HG02973 (cell line): ENCODE measurements at regions not wholly inside any gene's neighbourhood (a gene's known extent, or its start where the extent isn't known, plus 50 kb on each side); places are given as distances from the start of the nearest gene placed in this dataset.
"Not testable (repeated sequence)": the region's sequence is repeated elsewhere in the genome, so short reads cannot be mapped to it uniquely, and the experiment has no call there.

Experiments
- ATAC-seq: cut with Tn5 transposase; IDR thresholded peaks from one replicate; pipeline ENCODE4 v1.9.1; 2021; ENCODE audit warnings: moderate library complexity; ENCODE audit not compliant: unreplicated experiment

DNA sequence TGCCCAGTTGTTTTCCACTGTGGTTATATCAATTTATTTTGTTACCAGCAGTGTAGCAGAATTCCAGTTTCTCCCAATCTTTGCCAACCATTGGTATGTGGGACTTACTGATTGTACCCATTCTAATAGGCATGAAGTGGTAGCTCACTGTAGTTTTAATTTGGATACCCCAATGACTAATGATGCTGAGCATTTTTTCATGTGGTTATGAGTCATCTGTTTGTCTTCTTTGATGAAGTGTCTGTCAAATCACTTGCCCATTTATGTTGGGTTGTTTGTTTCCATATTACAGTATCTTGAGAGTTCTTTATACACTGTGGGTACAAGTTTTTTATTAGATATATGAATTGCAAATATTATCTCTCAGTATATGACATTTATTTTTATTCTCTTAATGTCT lies 644.3 kb downstream of the NR2F2 start:
- no peak for ATAC-seq

DNA sequence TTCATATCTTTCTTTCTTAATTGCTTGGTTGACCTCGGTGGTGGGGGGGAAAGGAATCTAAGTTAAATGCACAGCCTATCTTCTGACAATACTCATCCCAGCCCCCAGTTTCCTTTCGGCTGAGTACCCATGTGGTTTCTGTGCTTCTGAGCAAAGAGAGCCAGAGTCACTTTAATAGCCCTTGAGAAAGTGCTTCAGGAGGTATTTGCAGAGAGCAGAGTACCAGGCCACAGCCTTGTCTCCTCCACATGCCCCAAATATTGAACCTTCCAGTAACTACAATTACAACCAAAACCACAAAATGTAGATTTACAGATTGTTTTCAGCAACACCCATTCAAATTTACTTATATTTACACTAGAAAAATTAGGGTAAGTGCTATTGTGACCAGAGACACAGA lies 647.4 kb downstream of the NR2F2 start:
- ATAC-seq, result no peak

DNA sequence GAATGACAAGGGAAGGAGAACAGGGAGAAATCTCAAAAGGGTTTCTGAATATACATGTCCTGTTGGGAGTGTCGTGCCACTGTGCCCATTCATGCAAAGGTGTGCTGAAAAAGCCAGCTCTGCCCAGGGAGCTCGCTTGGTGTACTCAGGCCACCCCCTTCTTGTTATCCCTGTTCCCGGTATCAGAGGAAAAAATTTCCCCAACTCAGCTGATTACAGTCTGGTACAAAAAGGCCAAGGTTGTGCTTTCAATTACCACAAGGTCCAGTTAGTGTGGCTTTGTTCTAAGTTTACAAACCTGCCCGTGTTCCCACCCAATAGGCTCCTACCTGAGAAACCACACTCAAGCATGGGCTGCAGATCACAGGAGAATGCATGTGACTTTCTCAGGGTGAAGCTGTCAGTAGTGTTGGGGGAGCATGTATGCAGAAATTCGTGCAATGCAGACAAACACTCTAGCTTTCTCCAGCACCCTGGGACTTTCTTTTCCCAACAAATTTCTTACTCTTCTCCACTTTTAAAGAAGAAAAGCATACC lies 648.5 kb downstream of the NR2F2 start:
- no peak for ATAC-seq

DNA sequence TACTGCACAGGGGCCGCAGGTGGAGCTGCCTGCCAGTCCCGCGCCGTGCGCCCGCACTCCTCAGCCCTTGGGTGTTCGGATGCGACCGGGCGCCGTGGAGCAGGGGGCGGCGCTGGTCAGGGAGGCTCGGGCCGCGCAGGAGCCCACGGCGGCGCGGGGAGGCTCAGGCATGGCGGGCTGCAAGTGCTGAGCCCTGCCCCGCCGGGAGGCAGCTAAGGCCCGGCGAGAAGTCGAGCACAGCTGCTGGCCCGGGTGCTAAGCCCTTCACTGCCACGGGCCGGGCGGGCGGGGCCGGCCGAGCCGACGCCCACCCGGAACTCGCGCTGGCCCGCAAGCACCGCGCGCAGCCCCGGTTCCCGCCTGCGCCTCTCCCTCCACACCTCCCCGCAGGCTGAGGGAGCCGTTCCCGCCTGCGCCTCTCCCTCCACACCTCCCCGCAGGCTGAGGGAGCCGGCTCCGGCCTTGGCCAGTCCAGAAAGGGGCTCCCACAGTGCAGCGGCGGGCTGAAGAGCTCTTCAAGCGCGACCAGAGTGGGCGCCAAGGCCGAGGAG lies 653.7 kb downstream of the NR2F2 start:
- ATAC-seq, result not testable (repeated sequence)

GRCh38 chr15:96992817-96993216 lies 662.3 kb downstream of the NR2F2 start:
- no peak for ATAC-seq

GRCh38 chr15:96997538-96997937 lies 667.0 kb downstream of the NR2F2 start:
- ATAC-seq, result no peak

- no peak for ATAC-seq
Measured at GRCh38 chr15:97009031-97009431, 678.5 kb downstream of the NR2F2 start.

GRCh38 chr15:97012986-97013385 lies 682.5 kb downstream of the NR2F2 start:
- ATAC-seq, result no peak

DNA sequence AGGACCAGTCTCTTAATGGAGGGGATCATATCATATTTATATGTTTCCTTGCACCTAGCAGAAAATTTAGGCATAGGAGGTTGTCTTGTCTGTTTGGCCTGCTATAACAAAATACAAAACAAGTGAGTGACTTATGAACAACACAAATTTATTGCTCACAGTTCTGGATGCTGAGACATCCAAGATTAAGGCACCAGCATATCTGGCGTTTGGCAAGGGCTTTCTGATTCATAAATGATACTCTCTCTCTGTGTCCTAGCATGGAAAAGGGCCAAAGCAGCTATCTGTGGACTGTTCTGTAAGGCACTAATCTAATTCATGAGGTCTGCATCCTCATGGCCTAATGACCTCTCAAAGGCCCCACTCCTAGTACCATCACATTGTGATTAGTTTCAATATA lies 683.0 kb downstream of the NR2F2 start:
- no peak for ATAC-seq

DNA sequence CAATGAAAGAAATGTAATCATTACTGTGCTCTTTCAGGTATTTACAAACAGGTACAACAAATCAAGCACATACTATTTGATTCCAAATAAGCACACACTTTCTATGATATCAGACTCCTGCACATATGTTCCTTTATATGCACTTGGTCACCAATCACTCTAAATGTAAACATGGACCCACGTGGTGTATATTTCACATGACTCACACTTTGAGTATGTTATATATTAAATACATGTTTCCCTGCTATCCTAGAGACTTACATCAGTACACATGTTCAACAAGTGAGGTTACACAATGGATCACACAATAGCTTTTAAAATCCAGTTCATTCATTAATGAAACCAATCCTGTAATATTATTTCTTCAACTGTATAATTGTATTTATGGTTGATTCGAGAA lies 683.5 kb downstream of the NR2F2 start:
- no peak for ATAC-seq

DNA sequence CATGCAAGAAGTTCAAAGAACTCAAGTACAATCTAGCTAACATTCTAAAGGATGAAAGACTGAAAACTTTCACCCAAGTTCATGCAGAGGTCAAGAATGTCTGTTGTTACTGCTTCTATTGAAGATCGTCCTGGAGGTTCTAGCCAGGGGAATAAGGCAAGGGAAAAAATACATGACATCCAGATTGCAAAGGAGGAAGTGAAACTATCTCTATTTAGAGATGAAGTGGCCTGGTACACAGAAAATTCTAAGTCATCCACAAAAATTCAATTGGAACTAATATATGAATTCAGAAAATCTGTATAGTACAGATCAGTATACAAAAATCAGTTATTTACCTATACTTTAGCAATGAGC lies 693.0 kb downstream of the NR2F2 start:
- no peak for ATAC-seq

GRCh38 chr15:97026781-97027180 lies 696.3 kb downstream of the NR2F2 start:
- ATAC-seq, result no peak

DNA sequence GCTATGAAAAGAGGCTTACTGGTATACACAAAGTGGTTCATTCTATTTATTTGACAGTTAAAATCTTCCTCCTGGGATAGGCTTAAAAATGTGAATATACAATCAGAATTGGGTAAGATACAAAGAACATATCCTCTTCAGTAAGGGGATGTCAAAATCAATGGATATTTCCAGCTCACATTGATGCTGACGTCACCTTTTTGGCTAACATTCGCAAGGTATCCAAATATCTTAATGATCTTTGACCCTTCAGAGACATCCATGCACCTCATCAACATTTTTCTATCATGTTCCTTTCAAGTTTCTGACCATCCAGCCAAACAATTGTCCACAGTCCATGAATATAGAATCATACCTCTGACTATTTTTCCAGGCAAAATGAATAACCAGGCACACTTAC lies 697.3 kb downstream of the NR2F2 start:
- no peak for ATAC-seq

- no peak for ATAC-seq
Measured at GRCh38 chr15:97030251-97030650, 699.8 kb downstream of the NR2F2 start.

DNA sequence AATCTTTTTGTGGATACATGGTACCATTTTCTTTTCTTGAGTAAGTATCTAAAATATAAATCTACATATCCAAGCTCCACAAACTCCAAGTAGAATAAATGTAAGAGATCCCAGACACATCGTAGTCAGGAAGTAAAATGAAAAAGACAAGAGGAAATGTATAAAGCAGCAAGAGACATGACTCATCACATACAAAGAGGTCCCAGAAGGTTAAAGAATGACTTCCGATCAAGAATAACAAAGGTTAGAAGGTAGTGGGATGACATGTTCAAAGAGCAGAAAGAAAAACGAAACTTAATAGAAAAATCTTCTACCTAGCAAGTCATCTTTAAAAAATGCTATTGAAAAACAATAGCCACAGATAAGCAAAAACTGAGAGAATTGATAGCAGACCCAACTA lies 705.8 kb downstream of the NR2F2 start:
- ATAC-seq, result no peak

GRCh38 chr15:97037080-97037479 lies 706.6 kb downstream of the NR2F2 start:
- ATAC-seq, result no peak

GRCh38 chr15:97045666-97046421 lies 715.3 kb downstream of the NR2F2 start:
- ATAC-seq, result no peak

DNA sequence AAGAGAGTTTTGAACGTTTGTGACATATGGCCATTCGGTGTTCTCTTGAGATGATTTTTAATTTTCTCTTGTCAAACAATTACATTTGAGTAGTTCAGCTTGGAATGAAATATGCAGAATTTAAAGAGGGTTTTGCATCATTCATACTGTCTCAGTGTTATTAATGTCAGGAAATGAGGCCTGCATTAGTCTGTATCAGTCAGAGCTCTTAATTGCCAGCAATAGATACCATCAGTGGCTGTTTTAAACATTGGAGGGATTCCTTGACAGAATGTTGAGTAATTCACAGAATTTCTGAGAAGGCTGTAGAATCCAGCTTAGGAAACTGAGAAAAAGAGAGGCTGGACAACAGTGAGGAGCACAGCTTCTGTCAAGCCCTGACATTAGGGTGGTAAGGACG lies 722.0 kb downstream of the NR2F2 start:
- ATAC-seq, result no peak

GRCh38 chr15:97053635-97054034 lies 723.1 kb downstream of the NR2F2 start:
- ATAC-seq, result no peak

DNA sequence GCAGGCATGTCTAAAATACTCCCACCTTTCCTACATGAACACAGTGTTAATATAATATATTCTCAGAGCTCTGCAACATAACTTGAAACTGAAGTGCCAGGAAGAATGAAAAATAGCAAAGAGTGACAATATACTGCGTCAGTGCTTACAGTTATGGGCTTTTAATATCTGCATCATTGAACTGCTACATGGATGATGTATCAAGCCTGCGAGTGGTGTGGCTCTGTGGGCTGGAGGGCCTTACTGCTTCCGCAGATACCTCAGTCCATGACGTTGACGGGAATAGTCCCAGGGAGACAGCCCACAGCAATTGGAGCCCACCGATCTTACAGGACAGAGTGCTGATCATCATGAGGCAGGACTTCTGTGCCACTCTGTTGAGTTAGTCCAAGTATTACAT lies 727.0 kb downstream of the NR2F2 start:
- no peak for ATAC-seq

DNA sequence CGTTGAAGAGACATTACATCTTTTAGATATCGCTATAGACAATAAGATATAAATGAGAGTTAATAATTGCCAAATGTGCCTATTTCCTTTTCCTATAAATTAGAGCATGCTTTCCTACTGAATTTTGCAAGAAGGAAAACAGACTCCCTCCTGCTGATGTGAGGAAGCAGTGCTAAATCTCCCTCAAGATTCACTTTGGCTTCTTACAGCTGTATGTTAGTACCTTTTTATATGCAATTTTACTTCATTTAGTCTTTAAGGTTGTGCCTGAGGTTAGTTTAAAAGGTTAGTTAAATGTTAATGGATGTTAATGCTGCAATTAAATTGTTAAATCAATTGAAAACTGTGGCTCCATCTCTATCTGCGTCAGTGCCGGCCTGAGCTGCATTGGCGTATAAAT lies 728.8 kb downstream of the NR2F2 start:
- no peak for ATAC-seq

DNA sequence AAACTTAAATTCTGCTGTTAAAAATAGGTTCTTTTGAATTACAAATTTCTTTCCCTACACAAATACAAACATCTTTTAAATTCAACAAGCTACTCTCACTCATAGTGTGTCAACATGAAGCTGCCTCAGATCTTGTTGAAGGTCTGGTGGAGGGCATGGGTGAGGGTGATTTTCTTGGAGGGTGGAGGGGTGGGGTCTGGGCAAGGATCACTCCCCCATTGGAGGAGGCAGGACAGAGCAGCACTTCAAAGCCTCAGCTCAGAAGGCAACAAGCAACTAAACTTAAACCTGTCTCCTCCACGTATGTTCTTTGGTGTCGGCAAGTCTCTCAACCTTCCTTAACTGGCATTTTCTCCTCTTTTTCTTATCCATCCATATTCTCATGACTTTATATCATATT lies 730.9 kb downstream of the NR2F2 start:
- no peak for ATAC-seq

DNA sequence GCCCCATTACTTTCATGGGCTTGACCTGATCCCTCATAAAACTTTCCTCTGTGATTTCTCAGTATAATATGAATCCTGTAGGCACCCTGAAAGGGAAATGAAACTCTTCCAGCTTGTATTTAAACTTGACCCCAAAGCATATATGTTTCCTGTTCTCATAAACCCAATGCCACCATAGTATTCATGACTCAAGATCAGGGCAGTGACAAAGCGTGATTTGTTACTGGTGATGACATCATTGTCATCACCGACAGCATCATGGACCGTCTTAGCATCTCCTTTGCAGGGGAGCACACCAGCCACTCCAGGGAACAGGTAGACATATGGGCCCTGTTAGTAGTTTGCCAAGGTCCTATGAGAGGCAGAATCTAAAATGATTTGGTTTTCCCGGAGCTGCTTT lies 741.2 kb downstream of the NR2F2 start:
- no peak for ATAC-seq
